ENCODE measurements at regions not wholly inside any gene's neighbourhood (a gene's known extent, or its start where the extent isn't known, plus 50 kb on each side); places are given as distances from the start of the nearest gene placed in this dataset.
"Not testable (repeated sequence)": the region's sequence is repeated elsewhere in the genome, so short reads cannot be mapped to it uniquely, and the experiment has no call there.

DNA sequence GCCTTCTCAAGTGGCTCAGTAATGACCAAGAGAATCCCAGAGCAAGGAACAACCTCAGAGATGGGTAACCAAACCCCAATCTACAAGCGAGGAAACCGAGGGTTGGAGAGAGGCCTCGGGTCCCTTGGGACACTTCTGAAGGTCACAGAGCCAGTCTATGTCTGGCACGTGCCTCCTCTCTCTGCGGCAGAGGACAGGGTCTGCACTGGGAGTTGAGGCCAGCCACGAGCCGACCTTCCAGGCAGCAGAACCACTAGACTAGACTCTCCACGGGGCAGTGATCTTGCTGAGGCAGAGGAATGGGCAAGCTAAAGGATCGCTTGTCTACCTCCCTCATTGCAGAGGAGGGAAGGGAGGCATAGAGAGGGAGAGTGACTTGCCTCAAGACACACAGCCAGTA lies 100.6 kb upstream of the SMAD3 start:
- no peak for DNase-seq
- intact Hi-C loops (cut with DNase I) = no loop called here

DNA sequence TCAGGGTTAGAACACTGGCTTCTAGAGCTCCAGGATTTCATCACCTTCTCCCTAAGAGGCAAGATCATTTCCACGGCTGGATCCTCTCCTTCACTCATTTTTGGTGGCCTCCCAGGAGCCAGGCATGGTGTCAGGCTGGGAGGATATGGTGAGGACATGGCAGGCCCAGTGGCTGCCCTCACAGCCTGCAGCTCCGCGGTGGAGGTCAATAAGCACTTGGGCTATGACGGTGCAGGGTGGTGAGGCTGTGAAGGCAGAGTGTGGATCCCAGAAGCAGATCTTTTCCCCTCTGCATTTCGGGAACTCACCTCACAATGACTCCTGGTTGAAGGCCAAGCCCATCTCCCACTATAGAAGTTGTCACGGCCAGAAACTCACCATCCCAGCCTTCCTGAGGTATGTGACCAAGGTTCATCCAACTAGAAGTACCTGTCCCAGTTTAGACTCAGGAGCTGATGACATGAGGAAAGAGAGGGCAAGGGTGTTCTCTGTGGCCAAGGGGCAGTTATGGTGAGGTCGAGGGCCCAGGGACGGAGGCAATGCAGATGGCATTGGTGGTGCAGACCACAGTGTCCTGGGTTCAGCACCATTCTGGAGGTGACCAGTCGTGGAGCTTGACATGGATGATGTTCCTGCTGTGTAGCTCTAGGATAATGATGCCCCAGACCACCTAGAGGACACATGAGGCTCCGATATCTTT lies 100.1 kb upstream of the SMAD3 start:
- DNase-seq = no peak
- intact Hi-C loops (cut with DNase I) = no loop called here

DNA sequence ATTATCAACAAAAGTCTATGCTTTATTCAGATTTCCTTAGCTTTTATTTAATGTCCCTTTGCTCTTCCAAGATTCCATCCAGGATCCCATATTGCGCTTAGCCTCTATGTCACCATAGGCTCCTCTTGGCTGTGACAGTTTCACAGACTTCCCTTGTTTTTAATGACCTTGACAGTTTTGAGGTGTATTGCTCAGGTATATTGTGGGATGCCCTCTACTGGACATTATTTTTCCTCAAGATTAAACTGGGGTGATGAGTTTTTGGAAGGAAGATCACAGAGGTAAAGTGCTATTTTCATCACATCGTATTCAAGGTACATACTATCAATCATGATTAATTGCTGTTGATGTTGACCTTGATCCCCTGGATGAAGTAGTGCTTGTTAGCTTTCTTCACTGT lies 99.1 kb upstream of the SMAD3 start:
- intact Hi-C loops (cut with DNase I) = no loop called here
- no peak for DNase-seq

DNA sequence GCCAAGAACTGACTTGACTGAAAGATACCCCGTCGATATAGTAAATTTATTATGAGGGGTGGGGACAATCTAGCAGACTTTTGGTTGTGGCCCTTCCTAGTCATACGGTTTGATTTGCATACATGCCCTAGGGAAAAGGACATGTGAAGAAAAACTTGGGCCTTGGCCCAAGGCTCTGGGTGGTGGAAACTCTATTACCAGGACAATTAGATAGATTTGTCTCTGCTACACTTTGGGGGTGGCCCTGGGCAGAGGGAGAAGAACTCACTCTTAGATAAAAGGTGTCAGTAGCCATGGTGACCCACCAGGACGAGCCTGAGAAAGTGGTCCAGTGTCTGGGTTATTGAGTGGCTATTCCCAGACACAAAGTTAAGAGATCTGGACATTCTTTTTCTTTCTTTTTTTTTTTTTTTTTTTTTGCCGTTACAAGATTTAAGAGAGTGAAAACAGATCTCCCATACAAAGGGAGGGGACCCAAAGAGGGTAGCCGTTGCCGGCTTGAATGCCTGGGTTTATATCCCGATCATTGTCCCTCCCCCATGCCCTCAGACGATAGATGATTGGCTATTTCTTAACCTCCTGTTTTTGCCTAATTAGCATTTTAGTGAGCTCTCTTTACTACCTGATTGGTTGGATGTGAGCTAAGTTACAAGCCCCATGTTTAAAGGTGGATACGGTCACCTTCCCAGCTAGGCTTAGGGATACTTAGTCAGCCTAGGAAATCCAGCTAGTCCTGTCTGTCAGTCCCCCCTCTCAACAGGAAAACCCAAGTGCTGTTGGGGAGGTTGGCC lies 96.4 kb upstream of the SMAD3 start:
- peak in 1 of 42 donors; percentile 19 for DNase-seq
- intact Hi-C loops (cut with DNase I) = no loop called here

DNA sequence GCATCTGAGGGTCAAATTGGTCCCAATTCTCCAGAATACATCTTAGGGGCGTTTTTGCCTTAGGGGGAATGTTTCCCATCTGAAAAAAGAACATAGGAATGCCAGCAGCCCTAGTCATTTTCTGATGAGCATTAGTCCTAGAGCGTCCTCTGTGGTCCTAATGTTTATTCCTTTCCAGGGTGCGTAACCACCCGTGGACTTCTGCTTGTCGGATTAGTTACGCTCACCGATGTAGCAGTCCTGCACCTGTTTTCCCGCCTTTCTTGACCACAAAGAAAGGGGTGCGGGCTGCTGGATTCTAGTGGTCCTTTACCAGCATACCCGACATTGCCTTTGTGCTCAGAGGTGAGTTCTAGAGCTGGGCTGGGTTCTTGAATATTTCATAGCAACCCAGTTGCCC lies 91.3 kb upstream of the SMAD3 start:
- peak in 2 of 42 donors; percentile 12 to 14 for DNase-seq
- intact Hi-C loops (cut with DNase I) = not testable (repeated sequence)

DNA sequence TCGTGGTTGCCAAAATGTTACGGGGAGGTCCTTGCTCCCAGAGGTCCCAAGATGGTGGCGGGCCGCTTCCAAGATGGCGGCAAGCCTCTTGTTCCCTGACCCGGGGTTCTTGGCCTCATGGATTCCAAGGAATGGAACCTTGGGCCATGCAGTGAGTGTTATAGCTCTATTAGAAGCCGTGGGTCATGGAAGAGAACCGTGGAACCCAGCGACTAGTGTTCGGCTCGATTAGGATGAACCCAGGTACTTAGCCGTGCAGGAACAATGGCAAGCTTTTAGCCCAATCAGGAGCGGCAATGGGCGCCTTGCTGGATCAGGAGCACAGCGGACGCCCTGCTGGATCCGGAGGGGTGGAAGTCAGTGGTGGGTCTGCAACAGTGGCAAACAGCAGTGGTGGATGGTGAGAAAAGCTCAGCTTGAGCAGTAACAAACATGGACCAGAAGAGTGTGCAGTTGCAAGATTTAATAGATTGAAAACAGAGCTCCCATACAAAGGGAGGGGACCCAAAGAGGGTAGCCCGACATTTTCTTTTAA lies 89.2 kb upstream of the SMAD3 start:
- peak in 1 of 42 donors; percentile 17 for DNase-seq
- intact Hi-C loops (cut with DNase I) = not testable (repeated sequence)

DNA sequence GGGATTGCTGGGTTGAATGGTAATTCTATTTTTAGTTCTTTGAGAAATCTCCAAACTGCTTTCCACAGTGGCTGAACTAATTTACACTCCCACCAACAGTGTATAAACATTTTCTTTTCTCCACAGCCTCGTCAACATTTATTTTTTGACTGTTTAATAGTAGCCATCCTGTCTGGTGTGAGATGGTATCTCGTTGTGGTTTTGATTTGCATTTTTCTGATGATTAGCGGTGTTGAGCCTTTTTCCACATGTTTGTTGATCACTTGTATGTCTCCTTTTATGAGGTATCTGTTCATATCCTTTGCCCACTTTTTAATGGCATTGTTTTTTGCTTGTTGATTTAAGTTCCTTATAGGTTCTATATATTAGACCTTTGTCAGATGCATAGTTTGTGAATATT lies 85.1 kb upstream of the SMAD3 start:
- DNase-seq; intact Hi-C loops (cut with DNase I): not testable (repeated sequence)

DNA sequence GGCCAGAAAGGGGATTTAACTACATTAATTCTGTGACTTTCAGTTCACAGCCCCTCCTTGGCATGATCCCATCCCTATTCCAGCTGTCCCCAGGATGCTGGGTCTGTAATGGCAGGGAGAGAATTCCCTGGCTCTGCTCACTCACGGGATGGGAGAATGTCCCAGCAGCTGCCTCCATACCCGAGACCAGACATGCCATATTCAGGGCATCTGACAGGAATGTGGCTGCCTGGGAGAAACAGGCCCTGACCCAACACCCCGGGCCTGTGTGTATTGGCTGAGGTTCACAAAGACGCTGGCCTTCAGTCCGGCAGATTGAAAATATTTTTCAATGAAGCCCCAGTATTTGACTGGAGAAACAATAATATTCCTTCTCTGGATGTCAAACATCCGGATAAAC lies 83.6 kb upstream of the SMAD3 start:
- DNase-seq = peak in 2 of 42 donors; percentile 1 to 35
- intact Hi-C loops (cut with DNase I) = no loop called here

DNA sequence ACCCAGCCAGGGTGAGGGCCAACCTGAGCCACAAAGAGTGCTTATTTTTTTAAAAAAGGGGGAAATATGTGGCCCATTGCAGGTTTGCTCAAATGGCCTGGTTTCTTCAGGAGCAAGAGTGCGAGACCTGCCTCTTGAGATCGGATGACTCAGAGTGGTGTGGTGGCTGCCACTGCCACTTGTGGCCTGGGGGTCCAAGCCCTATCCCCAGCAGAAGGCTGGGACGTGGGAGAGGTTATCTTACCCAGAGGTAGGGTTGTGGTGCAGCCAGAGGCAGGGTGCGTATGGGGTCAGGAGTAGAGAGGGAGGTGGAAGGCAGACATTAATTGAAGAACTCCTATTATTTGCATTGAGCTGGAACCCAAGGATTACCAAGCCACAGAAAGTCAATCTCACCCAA lies 83.2 kb upstream of the SMAD3 start:
- intact Hi-C loops (cut with DNase I) = no loop called here
- DNase-seq = peak in 1 of 42 donors; percentile 27

DNA sequence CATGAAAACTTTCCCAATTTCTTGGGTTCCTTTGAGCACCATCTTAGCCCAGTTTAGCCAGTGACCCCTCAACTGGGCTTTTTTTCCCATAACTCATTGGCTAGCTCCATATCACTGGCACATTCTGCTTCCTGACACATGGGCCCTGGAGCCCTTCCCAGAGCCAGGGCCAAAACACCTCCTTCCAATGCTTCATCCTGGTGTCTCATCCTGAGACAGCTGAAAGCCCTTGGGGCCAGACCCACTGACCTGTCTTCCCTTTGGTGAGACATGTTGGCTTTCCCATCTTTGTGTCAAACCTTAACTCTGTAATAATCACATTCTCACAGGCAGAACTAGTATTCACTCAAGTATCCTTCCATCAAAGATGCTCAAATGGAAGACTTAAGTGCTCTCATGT lies 82.6 kb upstream of the SMAD3 start:
- intact Hi-C loops (cut with DNase I) = no loop called here
- DNase-seq = peak in 1 of 42 donors; percentile 9

DNA sequence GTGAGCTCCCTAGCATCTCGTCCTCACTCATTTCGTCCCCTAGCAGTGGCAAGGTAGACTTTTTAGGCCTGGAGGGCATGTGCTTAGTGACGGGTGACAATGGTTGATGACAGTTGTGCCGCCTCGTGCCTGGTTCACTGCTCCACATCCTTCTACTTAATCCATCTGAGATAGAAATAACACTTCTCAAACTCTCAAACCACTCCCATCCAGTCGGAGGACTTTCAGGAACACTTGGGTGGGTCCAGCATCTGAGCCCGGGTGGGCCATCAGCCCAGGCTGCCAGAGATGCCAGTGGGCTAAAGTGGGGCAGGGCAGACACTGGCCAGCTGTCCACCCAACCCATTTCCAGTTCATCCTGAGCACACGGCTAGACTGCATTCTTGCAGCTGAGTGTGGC lies 79.7 kb upstream of the SMAD3 start:
- intact Hi-C loops (cut with DNase I) = no loop called here
- DNase-seq = no peak

DNA sequence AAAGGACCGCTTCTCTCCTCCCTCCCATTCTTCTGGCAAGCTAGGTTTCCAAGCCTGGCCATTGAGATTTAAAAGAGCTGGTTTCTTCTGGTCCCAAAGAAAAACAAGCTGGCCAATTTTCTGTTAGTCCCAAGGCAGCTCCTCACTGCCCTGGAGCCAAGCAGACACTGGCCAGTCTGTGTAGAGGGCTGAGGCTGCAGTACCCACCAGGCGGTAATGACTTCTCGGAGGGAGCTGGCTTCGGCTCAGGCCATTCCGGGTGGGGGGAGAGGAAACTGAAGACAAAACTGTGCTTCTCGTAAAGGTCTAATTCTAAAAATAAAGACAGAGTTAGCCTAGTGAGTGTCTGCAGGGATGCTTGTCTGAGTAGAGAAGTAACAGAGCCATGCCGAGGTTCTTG lies 78.5 kb upstream of the SMAD3 start:
- DNase-seq = peak in 35 of 42 donors; percentile 4 to 83 (median 30)
- intact Hi-C loops (cut with DNase I) = no loop called here

DNA sequence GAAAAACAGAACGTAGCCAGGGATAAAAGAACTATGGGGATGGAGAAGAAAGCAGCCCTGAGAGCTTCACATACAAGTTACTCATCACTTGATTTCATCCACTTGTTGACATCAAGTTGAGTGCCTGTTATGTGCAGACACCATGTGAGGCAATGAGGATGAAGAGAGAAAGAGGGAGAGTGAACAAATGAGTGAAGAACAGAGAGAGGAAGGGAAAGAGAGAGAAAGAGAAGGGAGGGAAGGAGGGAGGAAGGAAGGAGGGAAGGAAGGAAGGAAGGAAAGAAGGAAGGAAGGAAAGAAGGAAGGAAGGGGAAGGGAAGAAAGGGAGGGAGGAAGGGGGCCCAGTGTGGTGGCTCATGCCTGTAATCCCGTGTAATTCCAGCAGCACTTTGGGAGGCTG lies 72.3 kb upstream of the SMAD3 start:
- intact Hi-C loops (cut with DNase I) = no loop called here
- DNase-seq = no peak

DNA sequence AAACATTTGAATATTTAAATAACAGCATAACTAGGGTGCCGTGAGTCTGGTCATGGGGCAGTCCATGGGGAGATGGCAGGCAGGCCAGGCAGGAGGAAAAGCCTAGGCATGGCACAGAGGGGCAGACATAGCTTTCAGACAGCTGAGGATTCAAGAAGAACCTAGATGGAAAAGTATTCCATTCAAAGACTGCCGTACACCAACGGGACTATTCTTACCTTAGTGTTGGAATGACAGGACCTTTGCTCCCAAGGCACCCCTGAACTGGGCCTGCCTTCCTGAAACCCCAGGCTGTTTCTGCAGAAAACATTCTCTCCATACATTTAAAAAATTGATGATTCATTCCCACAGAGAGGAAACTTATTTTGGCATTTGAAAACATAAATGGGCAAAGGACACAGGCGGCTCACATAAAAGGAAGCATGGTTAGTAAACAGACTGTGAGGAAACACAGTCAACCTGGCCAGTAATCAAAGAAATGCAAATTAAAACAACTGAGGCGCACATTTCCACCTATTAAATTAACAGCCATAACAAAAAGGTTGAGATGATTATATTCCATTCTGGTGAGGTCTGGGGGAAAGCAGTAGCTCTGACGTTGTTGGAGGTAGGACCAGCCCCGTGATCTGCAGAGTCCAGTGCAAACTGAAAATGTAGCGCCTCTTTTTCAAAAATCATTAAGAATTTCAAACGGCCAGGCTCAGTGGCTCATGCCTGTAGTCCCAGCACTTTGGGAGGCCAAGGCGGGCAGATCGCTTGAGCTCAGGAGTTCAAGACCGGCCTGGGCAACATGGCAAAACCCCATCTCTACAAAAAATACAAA lies 71.3 kb upstream of the SMAD3 start:
- DNase-seq = no peak
- intact Hi-C loops (cut with DNase I) = no loop called here

DNA sequence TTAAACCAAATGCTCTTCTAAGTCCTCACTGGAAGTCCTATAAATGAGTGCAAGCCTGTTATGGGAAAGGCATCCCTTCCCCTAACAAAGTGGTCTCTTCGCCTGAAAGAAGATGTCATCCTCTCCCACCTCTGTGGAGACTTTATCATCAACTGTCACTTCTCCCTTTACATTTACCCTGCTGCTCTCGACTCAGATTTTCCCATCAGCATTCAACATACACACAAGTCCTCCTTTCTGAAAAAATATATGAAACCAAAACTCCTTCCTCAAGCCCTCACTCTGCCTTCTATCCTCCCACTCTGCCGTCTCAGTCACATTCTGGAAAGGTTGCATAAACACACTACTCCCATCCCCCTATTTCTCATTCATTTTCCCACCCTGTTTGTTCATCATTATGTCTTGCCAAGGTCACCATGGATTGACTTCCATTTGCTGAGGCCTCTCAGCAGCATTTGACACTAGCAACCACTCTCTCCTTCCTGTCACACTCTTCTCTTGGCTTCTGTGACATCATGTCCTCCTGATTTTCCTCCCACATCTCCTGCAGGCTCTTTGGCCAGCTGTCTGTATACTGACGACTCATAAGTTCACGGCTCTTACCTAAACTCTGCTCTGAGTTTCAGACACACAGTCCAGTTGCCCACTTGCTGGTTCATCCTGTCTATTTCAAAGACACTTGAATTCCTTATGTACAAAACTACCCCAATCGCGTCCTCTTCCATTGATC lies 70.3 kb upstream of the SMAD3 start:
- no peak for DNase-seq
- intact Hi-C loops (cut with DNase I) = no loop called here

DNA sequence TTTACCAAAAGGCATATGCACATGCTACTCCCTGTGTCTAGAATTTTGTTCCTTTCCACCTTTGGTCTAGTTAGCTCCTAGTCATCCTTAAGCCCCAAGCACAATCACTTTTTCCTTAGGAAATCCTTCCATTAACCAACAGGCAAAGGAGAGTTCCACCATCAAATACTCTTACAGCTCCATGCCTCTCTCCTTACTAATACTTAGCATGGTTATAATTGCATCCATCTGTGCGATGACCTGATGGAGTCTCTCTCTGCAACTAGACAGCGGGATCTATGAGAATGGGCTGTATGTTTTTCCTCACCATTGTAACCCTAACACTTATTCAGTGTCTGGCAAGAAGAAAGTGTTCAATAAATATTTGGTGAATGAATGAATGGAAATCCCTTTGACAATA lies 69.3 kb upstream of the SMAD3 start:
- DNase-seq = no peak
- intact Hi-C loops (cut with DNase I) = no loop called here

DNA sequence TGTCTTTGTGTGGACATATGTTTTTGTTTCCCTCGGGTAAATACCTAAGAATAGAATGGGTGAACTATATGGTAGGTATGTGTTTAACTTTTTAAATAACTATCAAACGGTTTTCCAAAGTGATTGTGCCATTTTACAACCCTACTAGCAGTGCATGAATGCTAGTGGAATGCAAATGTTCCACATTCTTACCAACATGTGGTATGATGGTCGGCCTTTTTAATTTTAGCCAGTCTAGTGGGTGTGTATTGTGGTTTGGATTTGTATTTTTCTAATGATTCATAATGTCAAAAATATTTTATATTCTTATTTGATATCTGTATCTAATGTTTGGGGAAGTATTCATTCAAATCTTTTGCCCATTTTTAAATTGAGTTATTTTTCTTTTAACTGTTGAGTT lies 68.2 kb upstream of the SMAD3 start:
- intact Hi-C loops (cut with DNase I) = no loop called here
- DNase-seq = no peak

DNA sequence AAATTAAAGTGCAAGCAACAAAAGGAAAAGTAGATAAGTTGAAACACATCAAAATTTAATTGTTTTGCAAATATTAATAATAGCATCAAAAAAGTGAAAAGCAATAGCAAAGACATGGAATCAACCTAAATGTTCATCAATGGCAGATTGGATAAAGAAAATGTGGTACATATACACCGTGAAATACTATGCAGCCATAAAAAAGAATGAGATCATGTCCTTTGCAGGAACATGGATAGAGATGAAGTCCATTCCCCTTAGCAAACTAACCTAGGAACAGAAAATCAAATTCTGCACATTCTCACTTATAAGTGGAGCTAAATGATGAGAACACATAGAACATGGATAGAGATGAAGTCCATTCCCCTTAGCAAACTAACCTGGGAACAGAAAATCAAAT lies 67.2 kb upstream of the SMAD3 start:
- DNase-seq; intact Hi-C loops (cut with DNase I): not testable (repeated sequence)
